ENCODE measurements at regions not wholly inside any gene's neighbourhood (a gene's known extent, or its start where the extent isn't known, plus 50 kb on each side); places are given as distances from the start of the nearest gene placed in this dataset.

- no peak overlapping the region for H3K9ac ChIP-seq (ENCODE audit: low read length)
- H3K36me3 ChIP-seq (ENCODE audit: insufficient read depth, low read length) = no peaks in the 10 kb centered on the region
- H3K27ac ChIP-seq (ENCODE audit: low read depth, low read length) = no peak overlapping the region
- no peak for DNase-seq (ENCODE audit: low read depth)
- H3K79me2 ChIP-seq (ENCODE audit: insufficient read depth, low read length) = no peaks in the 10 kb centered on the region
- H3K9me3 Mint-ChIP-seq (ENCODE audit: unreplicated experiment) = peaks cover 2% of the 10 kb centered on the region
- H2AFZ ChIP-seq (ENCODE audit: low read depth, low read length) = no peak overlapping the region
- no peaks in the 10 kb centered on the region for H3K9me3 ChIP-seq (ENCODE audit: insufficient read depth, low read depth, low read length)
- H3K4me2 ChIP-seq (ENCODE audit: low read length) = no peak overlapping the region
- peaks cover 8% of the 10 kb centered on the region for H3K27me3 ChIP-seq (ENCODE audit: insufficient read depth, low read length)
- no peaks in the 10 kb centered on the region for H3K36me3 Mint-ChIP-seq (ENCODE audit: low read depth, unreplicated experiment)
- H3K4me3 Mint-ChIP-seq (ENCODE audit: unreplicated experiment) = no peak overlapping the region
- no peaks in the 10 kb centered on the region for H3K4me1 ChIP-seq (ENCODE audit: insufficient read depth, low read length)
- H3K4me3 ChIP-seq (ENCODE audit: insufficient read depth, low read depth, low read length) = no peak overlapping the region
- H3K27me3 Mint-ChIP-seq (ENCODE audit: low read depth, unreplicated experiment) = peaks cover 31% of the 10 kb centered on the region
- no peak for FAIRE-seq
- H3K27ac Mint-ChIP-seq (ENCODE audit: unreplicated experiment) = no peak overlapping the region
- TF ChIP-seq EZH2 (IDR thresholded peaks at IDR 0.05; ENCODE audit: insufficient read depth, low read length) (no peak), CTCF (IDR thresholded peaks at IDR 0.05; ENCODE audit: insufficient read depth, low read depth, low read length) (no peak)
- H3K4me1 Mint-ChIP-seq (ENCODE audit: low read depth, unreplicated experiment) = no peaks in the 10 kb centered on the region
- no peaks in the 10 kb centered on the region for H4K20me1 ChIP-seq (ENCODE audit: insufficient read depth, low read length)
These were observed 66.5 kb upstream of the RXRA start for GRCh38 chr9:134259708-134260107.

- Histone ChIP-seq H3K79me2 (ENCODE audit: insufficient read depth, low read length) (no peaks in the 10 kb centered on the region), H3K27ac (ENCODE audit: low read depth, low read length) (no peak overlapping the region), H3K4me2 (ENCODE audit: low read length) (no peak overlapping the region), H3K9ac (ENCODE audit: low read length) (no peak overlapping the region), H2AFZ (ENCODE audit: low read depth, low read length) (no peak overlapping the region), H3K4me1 (ENCODE audit: insufficient read depth, low read length) (no peaks in the 10 kb centered on the region), H3K27me3 (ENCODE audit: insufficient read depth, low read length) (peaks cover 12% of the 10 kb centered on the region), H3K4me3 (ENCODE audit: insufficient read depth, low read depth, low read length) (no peak overlapping the region), H4K20me1 (ENCODE audit: insufficient read depth, low read length) (no peaks in the 10 kb centered on the region), H3K36me3 (ENCODE audit: insufficient read depth, low read length) (no peaks in the 10 kb centered on the region), H3K9me3 (ENCODE audit: insufficient read depth, low read depth, low read length) (no peaks in the 10 kb centered on the region)
- H3K27ac Mint-ChIP-seq (ENCODE audit: unreplicated experiment) = no peak overlapping the region
- no peak for TF ChIP-seq CTCF (IDR thresholded peaks at IDR 0.05; ENCODE audit: insufficient read depth, low read depth, low read length)
- no peak for TF ChIP-seq EZH2 (IDR thresholded peaks at IDR 0.05; ENCODE audit: insufficient read depth, low read length)
- DNase-seq (ENCODE audit: low read depth) = no peak
- peaks cover 34% of the 10 kb centered on the region for H3K27me3 Mint-ChIP-seq (ENCODE audit: low read depth, unreplicated experiment)
- H3K4me3 Mint-ChIP-seq (ENCODE audit: unreplicated experiment) = no peak overlapping the region
- H3K36me3 Mint-ChIP-seq (ENCODE audit: low read depth, unreplicated experiment) = no peaks in the 10 kb centered on the region
- no peaks in the 10 kb centered on the region for H3K4me1 Mint-ChIP-seq (ENCODE audit: low read depth, unreplicated experiment)
- FAIRE-seq = no peak
- peaks cover 2% of the 10 kb centered on the region for H3K9me3 Mint-ChIP-seq (ENCODE audit: unreplicated experiment)
These were observed 65.5 kb upstream of the RXRA start for GRCh38 chr9:134260801-134261200.

- H3K27ac Mint-ChIP-seq (ENCODE audit: unreplicated experiment) = no peak overlapping the region
These were observed 64.2 kb upstream of the RXRA start for GRCh38 chr9:134262035-134262434.

More at GRCh38 chr9:134262035-134262434, 64.2 kb upstream of the RXRA start:
- H3K27ac ChIP-seq (ENCODE audit: low read depth, low read length) = no peak overlapping the region
- no peaks in the 10 kb centered on the region for H3K4me1 ChIP-seq (ENCODE audit: insufficient read depth, low read length)
- H2AFZ ChIP-seq (ENCODE audit: low read depth, low read length) = no peak overlapping the region
- no peak overlapping the region for H3K4me3 ChIP-seq (ENCODE audit: insufficient read depth, low read depth, low read length)
- no peak for DNase-seq (ENCODE audit: low read depth)
- H3K27me3 ChIP-seq (ENCODE audit: insufficient read depth, low read length) = peaks cover 21% of the 10 kb centered on the region
- no peak overlapping the region for H3K4me2 ChIP-seq (ENCODE audit: low read length)
- H3K9me3 ChIP-seq (ENCODE audit: insufficient read depth, low read depth, low read length) = no peaks in the 10 kb centered on the region
- no peak overlapping the region for H3K9ac ChIP-seq (ENCODE audit: low read length)
- H3K4me1 Mint-ChIP-seq (ENCODE audit: low read depth, unreplicated experiment) = no peaks in the 10 kb centered on the region
- H3K36me3 Mint-ChIP-seq (ENCODE audit: low read depth, unreplicated experiment) = no peaks in the 10 kb centered on the region
- no peaks in the 10 kb centered on the region for H3K36me3 ChIP-seq (ENCODE audit: insufficient read depth, low read length)
- H4K20me1 ChIP-seq (ENCODE audit: insufficient read depth, low read length) = no peaks in the 10 kb centered on the region
- peaks cover 13% of the 10 kb centered on the region for H3K9me3 Mint-ChIP-seq (ENCODE audit: unreplicated experiment)
- no peak for FAIRE-seq
- H3K27me3 Mint-ChIP-seq (ENCODE audit: low read depth, unreplicated experiment) = peaks cover 40% of the 10 kb centered on the region
- H3K4me3 Mint-ChIP-seq (ENCODE audit: unreplicated experiment) = no peak overlapping the region
- H3K79me2 ChIP-seq (ENCODE audit: insufficient read depth, low read length) = no peaks in the 10 kb centered on the region
- TF ChIP-seq CTCF (IDR thresholded peaks at IDR 0.05; ENCODE audit: insufficient read depth, low read depth, low read length) (no peak), EZH2 (IDR thresholded peaks at IDR 0.05; ENCODE audit: insufficient read depth, low read length) (no peak)
